Endothelial cell of hepatic sinusoid (primary cell): ENCODE measurements at regions not wholly inside any gene's neighbourhood (a gene's known extent, or its start where the extent isn't known, plus 50 kb on each side); places are given as distances from the start of the nearest gene placed in this dataset.

Source experiments
- in situ Hi-C: cut with HindIII; loops from 2 replicates; pipeline ENCODE4 v1.10.0; 2017; ENCODE audit warnings: low sequenced_read_pairs

DNA sequence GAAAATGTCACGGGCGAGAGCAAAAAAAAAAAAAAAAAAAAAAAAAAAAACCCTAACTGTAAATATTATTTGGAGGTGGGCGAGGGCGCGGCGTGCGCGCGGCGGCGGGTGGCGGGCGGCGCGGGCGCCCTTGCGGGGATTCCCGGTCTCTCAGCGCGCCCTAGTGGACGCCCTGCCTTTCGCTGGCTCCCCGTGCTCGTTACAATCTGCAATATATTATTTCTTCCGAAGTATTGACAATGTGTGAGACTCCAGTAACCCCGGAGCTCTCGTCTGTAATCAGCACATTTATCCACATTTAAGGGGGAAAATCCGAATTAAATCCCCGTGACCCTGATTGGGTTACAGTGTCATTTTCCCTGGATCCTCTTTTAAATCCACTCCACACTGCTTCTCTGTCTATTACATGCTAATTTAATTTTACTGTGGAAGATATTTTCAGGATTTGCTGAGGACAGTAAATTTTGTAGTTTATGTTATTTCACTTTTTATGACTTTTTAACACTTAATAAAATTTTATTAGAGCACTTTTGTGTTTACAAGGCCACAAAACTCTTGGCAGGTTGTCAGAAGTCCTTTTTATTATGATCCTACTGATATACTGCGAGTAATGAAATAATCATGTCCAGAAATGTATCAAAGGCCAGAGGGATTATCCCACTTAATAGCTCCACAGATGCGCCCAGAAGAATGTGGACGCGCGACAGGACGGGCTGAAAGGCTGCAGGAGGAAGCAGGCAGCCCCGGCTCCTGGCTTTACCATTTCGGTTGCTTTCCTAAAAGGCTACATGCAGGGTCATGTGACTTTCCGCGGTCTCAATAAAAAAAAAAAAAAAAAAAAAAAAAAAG is 369.1 kb downstream of the MTX2 start:
- in situ Hi-C loops = no loop called here

DNA sequence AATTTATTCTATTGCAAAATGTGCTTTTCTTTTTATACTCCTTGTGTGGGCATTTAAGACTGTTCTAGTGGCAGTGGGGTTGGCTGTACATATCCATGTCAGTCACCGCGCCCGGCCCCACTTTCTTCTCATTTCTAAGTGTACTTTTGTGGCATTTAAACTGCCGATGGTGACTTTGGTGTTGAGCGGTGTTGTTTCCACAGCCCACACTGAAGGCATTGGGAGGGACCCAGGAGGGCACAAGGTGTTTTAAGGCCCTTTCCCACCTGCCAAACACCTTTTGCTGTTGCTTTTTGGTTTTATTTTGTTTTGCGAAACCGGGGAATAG is 369.7 kb downstream of the MTX2 start:
- in situ Hi-C loops = no loop called here

DNA sequence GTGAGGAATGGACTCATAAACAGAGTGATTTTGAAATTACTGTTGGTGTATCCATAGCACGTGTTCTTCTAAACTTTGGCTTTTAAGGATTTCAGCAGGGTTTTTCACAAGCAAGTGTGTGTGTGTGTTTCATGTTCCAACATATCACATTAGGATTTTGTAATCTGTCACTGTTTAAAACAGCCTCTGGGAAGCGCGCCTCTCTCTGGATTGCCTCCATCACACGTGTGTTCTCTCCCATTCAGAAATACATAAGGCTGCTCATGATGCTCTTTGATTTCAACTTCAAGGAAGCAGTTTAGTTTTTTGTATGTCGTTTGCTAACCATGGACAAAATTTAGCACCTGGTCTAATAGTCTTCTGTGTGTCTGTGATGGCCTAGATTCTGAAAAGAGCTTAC is 370.4 kb downstream of the MTX2 start:
- in situ Hi-C loops = no loop called here

DNA sequence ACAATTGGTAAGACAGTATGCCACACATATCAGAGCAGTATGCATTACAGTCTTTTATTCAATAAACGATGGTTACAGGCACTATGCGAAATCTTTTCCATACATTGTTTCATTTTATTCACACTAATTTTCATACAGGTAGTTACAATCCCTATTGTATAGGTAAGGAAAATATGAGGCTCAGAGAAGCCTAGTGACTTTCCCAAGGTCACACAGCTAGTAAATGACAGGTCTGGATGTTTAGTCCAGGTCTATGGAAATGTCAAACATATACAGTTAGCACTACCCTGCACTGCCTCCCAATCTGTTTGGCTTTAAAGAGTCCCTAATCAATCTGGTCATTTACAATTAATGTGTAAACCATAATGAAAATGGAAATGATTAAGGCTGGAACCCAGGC is 372.2 kb downstream of the MTX2 start:
- in situ Hi-C loops = no loop called here

DNA sequence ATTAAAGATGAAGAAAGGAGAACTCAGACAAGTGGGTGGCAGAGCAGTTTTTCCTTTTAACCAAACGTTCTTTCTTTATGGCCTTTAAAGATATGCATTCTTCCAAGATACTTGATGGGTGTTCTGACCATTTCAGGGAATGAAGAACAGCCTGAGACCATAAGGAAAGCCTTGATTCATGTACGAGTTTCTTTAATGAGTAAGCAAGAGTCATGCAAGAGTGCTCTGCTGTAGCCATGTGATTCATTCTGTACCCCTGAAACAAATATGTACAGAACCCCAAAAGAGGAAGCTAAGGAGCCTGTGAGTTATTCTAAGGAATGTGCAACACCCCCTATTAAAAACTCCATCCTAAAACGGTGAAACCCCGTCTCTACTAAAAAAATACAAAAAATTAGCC is 372.8 kb downstream of the MTX2 start:
- in situ Hi-C loops = no loop called here

DNA sequence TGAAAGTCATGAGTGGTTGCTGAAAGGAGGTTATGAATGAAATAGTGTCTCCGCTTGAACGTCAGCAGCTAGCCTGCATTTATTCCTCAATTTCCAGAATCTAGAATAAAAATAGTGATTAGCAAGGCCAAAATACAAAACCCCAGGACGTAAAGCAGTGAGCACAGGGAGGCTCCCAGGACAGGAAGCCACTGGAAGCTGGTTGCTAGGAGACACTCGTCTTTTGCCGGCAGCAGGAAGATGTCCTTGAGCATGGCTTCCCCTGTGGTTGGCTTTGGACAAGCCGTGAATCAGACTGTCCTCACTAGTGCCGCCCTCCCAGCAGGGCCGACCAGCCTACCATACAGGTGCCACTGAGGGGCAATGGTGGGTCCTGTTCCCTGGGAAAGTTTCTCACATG is 374.4 kb downstream of the MTX2 start:
- in situ Hi-C loops = no loop called here

DNA sequence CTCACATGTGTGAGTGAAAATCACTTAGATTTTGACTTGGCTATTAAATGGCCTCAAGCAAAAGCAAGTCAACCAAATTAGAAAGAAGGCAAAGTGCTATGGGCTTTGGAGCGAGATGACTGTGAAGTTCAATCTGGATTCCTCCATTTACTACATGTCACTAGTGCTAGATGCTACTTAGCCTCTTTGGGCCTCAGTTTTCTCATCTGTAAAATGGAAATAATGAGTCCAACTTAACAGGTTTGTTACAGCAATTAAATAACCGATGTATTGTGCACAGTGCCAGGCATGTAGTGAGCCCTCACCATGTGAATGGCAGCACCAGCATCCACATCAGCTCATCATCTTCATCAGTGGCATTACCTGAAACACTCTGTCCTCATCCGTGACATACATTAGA is 376.3 kb downstream of the MTX2 start:
- in situ Hi-C loops = no loop called here

DNA sequence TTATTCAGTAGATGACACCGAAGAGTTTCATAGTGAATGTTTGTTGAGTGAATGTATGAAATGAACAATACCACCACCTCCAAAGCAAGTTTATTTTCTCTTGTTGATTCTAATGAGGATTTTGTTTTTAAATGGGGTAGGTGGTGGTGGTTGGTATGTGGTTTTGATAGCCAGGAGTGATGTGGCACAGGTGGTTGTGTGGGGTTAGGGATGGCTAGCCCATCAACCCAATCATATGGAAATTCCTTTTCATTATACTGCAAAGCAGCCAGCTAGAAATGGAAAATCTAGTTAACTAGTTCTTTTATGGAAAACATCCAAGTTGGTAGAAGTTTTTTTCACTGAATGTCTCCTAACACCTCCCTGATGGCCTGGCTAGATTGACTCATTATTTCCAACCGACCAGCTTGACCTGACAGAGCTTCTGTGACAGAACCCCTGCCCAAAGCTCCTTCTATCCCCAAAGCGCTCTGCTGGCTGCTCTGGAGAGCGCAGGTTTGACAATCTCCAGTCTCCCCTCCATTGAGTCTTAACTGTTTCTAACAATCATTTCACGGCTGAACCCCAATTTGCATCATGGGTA is 376.9 kb downstream of the MTX2 start:
- in situ Hi-C loops = no loop called here

DNA sequence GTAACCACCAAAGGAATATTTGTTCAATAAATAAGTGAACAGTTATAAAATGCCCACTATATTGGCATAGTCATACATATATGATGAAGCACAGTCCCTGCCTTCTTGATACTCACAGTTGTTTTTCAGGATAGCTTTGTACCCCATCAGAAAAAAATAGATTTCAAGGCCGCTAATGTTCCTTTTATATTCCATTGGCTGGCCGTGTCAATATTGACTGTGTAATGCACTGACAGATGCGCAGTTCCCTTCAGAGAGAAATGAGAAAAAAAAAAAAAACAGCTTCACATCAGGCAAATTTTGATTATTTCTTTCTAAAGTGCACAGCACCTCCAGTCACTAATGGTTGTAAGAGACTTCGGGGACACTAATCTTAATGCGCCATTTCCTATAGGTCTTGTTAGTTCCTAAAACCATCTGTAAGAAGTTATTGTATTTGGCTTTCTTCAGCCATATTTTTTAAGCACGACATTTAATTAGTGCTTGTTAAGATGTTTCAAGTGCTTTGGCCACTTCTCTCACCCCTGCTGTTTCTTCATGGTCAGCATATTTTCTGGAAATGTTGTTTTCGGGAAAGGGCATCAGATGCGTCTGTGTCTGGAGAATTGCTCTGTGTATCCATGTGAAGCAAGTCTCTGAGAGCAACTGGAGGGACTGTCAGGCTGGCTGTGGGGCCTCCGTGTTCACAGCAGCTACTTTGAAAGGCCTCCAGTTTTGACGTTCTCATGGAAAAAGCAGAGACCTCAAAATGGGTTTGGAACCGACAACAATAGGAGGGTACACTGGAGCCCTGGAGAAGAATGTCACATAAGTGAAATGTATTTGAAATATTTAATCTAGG is 378.3 kb downstream of the MTX2 start:
- in situ Hi-C loops = no loop called here

DNA sequence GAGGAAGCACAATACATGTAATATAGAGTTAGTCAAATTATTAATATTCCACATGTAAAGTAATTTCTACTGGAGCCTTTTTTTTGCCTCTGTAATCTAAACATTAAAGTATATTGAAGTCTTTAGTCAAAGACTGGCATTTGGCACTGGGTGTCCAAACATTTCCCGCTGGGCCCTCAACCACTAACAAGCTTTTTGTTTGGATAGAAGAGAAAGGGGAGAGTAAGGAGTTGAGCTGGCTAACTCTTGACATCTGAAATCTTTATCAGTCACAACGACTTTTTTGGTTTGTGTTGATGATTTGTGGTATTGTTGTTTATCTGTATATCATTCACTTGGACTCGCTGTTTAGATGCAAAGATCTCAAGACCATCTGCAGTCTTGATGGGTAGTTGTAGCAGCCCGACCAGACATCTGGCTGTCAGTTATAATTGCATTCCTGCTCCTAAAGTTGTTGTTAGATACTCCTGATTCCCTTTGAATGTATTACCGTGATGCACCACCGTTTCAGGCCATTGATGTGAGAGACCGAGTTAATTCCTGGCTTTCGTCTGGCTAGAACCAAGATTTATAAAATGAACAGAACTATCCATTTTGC is 379.6 kb downstream of the MTX2 start:
- in situ Hi-C loops = no loop called here

DNA sequence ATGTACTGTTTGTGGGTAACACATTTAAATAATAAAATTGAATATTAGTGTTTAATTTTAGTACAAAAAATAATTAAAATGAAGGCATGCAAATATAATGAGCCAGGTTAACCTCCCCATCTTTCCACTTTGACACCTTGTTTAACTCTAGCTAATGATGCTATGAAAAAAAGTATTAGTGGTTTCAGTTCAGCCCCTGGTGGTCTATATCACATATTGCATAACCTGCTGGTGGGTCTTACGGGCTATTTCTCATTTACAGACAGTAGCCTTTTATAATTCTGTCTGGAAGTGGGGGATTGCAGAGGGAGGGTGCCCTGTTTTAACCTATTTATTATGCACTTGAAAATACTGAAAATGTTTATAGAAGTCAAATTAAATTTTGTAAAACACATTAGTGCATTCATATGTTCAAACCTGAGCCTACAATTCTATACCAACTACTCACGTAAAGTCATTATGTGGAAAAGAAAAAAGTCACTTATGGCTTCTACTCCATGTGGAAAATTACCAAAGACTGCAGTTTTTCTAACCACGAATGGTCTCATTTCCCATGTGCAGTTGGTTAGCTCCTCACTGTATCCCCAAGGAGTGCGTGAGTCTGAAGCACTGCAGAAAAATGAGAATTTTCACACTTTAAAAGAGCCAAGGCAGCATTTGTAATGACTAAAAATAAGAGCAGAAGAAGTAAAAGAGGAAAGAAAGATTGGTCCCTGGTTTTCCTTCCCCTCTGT is 381.0 kb downstream of the MTX2 start:
- in situ Hi-C loops = no loop called here

DNA sequence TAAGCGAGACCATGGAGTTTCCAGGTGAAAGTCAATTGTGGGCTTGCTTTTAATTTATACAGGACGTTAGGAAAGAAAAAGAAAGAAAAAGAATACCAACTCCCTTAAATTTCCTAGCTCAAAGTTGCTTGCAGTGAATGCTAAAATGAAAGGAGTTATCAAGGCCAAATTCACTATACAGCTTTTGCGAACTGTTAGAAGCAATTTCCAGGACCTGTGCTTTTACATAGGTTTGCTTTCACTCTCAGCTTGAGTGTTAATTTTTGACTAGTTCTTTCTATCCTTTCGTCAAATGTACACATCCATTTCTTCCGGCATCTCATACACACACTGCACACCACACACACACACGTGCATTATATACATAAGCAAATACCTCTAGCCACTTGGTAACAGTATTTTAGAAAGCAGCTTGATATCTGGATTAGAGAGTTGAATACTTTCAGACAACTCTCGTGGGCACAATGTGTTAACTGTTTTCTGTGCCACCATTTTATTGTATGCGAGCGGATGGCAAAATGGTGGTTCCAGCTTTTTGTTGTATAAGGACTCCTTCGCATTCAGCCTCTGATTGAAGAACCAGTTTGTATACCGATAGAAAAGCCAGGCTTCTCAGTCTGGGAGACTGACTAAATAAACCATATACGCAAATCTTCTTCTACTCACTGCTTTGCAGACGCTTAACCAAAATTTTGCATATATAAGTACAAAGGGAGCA is 381.8 kb downstream of the MTX2 start:
- in situ Hi-C loops = no loop called here

DNA sequence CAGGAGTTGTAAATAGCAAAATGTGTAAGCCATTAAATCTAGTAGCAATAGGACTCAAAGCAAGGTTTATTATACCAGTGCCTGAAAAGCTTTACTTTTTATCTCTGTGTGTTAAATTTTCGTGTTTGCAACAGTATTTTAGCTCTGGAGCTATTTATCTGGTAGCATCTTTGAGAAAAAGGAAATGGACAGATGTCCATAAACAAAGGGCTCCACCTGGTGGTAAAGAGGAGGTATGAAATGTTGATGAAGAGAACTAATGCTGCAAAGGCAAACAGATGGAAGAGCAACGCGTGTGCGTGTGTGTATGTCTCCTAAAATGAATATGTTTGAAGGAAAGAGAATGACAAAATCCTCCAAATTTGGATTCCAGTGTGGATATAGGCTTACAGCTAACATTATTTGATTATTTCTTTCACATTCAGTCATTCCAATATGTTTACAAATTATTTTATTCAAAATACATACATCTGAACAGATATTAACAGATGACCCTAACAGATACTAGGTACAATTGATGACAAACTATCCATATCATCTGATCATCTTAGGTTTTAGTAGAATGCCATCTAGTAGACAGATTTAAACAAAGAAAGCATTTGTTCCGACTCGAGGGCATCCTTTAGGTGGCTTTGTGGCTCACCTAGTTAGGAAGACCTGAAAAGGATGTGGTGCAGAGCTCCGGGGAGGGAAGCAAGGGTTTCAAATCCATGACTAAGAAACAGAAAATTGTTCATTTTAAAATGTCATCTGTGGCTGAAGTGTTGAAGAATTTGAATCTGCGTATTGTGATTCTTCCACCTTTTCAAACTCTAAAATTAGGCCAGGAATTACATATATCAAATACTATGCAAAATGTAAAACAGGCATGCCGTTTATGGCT is 383.3 kb downstream of the MTX2 start:
- in situ Hi-C loops = no loop called here

DNA sequence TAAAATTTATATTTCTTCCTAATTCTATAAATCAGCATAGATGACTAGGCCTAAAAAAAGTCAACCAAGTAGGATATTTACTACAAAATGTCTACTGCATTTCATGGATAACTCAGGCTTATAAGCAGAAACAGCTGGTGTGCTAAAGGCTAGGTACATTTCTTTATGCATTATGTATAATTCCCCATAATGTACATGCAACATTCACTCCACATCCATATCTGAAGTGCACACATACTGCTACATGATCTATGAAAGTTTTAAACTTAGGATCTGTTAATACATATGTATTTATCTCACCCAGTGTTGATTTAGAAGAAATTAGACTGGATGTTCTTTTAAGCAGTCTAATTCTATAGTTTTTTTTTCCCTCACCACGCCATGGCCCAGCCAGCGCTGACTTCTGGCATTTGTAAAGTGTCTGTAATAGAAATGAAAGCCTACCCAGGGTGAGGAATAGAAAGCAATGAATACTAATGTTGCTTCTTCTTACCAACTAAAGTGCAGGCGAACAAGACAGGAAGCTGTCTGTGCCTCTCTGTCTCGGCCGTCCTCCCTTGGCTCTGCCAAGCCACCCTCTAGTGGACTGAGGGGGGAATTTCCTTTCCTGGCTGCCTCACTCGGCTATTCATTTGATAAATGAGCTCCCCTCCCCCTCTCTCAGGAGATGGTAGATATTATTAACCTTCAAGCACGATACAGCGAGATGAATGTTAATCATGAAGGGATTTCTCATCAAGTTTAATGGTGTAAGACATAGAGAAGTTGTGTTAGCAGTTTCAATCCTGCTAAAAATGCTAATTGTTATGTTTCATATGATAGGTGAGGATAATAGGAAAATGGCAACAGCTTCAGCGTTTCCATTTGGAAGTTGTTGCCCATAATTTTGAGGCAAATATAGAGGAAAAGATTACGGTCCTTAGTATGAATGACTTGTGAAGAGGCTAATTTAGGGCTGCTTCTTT is 384.5 kb downstream of the MTX2 start:
- in situ Hi-C loops = no loop called here

DNA sequence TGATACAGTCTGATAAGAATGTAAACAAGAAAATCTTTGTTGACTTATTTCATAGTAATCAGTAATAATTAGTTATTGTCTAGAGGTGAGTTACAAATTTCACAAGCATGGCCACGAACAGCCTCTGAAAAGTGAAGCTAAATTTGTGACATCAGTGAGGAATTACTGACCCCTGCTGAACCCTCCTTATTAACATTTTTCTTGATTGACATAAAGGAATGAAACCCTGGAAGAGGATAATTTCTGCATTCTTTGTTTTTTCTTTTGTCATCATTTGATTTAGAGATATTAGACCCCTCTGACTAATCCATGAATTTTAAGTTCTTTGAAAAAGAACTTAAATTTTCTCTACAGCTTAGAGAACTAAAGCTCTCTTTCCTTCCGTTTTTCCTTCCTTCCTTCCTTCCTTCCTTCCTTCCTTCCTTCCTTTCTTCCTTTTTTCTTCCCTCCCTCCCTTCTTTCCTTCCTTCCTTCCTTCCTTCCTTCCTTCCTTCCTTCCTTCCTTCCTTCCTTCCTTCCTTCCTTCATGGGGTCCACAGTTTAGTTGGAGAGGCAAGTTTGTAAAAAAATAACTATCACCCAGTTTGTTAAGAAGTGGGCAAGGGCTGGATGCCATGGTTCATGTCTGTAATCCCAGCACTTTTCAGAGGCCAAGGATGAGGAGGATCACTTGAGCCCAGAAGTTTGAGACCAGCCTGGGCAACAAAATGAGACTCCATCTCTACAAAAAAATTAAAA is 387.0 kb downstream of the MTX2 start:
- in situ Hi-C loops = no loop called here

DNA sequence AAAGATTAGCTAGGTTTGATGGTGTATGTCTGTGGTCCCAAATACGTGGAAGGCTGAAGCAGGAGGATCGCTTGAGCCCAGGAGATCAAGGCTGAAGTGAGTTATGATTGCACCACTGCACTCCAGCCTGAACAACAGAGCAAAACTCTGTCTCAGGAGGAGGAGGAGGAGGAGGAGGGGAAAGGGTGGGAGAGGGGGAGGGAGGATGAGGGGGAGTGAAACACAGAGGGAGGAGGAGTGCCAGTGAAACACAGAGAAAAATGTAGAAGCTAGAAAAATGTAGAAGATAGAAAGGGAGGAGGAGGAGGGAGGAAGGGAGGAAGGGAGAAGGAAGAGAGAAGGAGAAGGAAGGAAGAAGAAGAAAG is 387.5 kb downstream of the MTX2 start:
- in situ Hi-C loops = no loop called here

DNA sequence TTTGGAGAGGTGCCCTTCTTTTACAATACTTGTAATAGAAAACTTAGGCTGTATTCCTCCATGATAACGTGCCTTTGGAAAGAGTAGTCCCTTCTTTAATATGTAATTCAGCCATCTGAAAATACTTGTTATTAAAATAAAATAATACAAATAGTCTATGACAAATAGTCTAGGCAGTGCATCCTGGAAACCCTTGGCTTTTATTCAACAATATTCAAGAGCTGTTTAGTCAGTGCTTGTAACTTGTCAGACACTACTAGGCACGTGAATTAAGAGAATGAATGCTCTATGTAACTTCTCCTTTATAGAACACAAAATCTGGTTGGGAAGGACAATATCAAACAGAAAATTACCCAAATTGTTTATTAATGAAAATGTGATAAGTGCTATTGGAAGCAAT is 388.2 kb downstream of the MTX2 start:
- in situ Hi-C loops = no loop called here

DNA sequence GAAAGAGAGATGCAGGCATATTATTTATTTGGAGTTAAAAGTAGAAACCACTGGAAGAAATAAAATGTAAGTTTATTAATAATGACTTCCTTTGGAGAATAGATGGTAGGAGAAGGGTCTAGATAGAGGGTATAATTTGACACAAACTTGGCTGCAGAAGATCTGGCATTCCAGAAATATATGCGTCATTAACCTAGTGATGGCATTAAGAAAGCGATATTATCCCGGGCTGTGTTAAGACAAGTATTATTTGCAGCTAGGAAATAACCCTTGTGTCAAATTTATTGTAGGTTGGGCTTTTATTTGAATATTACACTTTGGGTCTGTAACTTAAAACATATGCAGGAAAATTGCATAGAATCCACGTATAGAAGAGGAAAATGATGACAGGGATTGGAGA is 389.5 kb downstream of the MTX2 start:
- in situ Hi-C loops = no loop called here
